Thoracic aorta (tissue), 2 donors: ENCODE measurements at regions not wholly inside any gene's neighbourhood (a gene's known extent, or its start where the extent isn't known, plus 50 kb on each side); places are given as distances from the start of the nearest gene placed in this dataset.

Experiments
- ATAC-seq: fragments of 150-250 bp; one replicate; pipeline ENCODE4 v1.8.0; 2017; ENCODE audit warnings: low read depth; ENCODE audit not compliant: insufficient number of reproducible peaks, low FRiP score
- DNase-seq: peaks from one replicate; pipeline ENCODE4 v3.0.0-alpha.2; 2020; ENCODE audit warnings: low spot score
- H3K27ac ChIP-seq, 2 donors: fragments of 200-600 bp; sonication (generic); 1 replicate in 1 of 2; 2 replicates in 1 of 2; pipeline ENCODE4 v1.5.1; 2016; ENCODE audit warnings: mild to moderate bottlenecking in 2 of 2, moderate library complexity in 2 of 2
- H3K27me3 ChIP-seq: fragments of 200-600 bp; sonication (generic); replicated peaks from 2 replicates; pipeline ENCODE4 v1.6.0; 2016; ENCODE audit warnings: mild to moderate bottlenecking; ENCODE audit not compliant: insufficient read depth
- H3K36me3 ChIP-seq: fragments of 200-600 bp; sonication (generic); one replicate; pipeline ENCODE4 v1.5.1; 2016
- H3K4me1 ChIP-seq, 2 donors: fragments of 200-600 bp; sonication (generic); 1 replicate in 1 of 2; 2 replicates in 1 of 2; pipeline versions ENCODE4 v1.5.1 to v1.6.0; 2016; ENCODE audit warnings: low read depth in 2 of 2, mild to moderate bottlenecking in 1 of 2; ENCODE audit not compliant: control insufficient read depth in 1 of 2
- H3K4me3 ChIP-seq: fragments of 200-600 bp; sonication (generic); 2 replicates; pipeline ENCODE4 v1.5.1; 2016; ENCODE audit warnings: mild to moderate bottlenecking
- H3K9me3 ChIP-seq: fragments of 200-600 bp; sonication (generic); 2 replicates; pipeline ENCODE4 v1.5.1; 2016
- CTCF ChIP-seq: fragments of 200-600 bp; sonication (generic); IDR thresholded peaks from one replicate; pipeline ENCODE4 v1.5.1; 2019; ENCODE audit warnings: antibody characterized with exemption

GRCh38 chr18:60469387-60470100 lies 97.0 kb upstream of the MC4R start:
- DNase-seq (no peak), ATAC-seq (no peak)
- Histone ChIP-seq H3K36me3 (no peaks in the 10 kb centered on the region), H3K4me3 (no peak overlapping the region), H3K27me3 (no peaks in the 10 kb centered on the region), H3K4me1 (no peaks in the 10 kb centered on the region), H3K9me3 (no peaks in the 10 kb centered on the region), H3K27ac (no peak overlapping the region)
- no peak for TF ChIP-seq CTCF

- DNase-seq, result no peak
- H3K4me3 ChIP-seq, result no peak overlapping the region
- H3K9me3 ChIP-seq, result no peaks in the 10 kb centered on the region
- no peaks in the 10 kb centered on the region for H3K4me1 ChIP-seq
- no peak overlapping the region for H3K27ac ChIP-seq
- no peak for ATAC-seq
- TF ChIP-seq CTCF, result no peak
- no peaks in the 10 kb centered on the region for H3K36me3 ChIP-seq
- no peaks in the 10 kb centered on the region for H3K27me3 ChIP-seq
Measured at GRCh38 chr18:60471652-60472051, 99.1 kb upstream of the MC4R start.

GRCh38 chr18:60485201-60485600 lies 112.6 kb upstream of the MC4R start:
- no peak for ATAC-seq
- Histone ChIP-seq H3K27me3 (no peaks in the 10 kb centered on the region), H3K4me1 (no peaks in the 10 kb centered on the region), H3K4me3 (no peak overlapping the region), H3K36me3 (no peaks in the 10 kb centered on the region), H3K9me3 (no peaks in the 10 kb centered on the region), H3K27ac (no peak overlapping the region)
- no peak for TF ChIP-seq CTCF
- no peak for DNase-seq

- TF ChIP-seq CTCF, result no peak
- no peak for ATAC-seq
- Histone ChIP-seq H3K4me1 (no peaks in the 10 kb centered on the region), H3K27ac (no peak overlapping the region), H3K36me3 (no peaks in the 10 kb centered on the region), H3K4me3 (no peak overlapping the region), H3K9me3 (no peaks in the 10 kb centered on the region), H3K27me3 (no peaks in the 10 kb centered on the region)
- no peak for DNase-seq
Measured at GRCh38 chr18:60493066-60493465, 120.5 kb upstream of the MC4R start.

GRCh38 chr18:60499675-60500074 lies 127.1 kb upstream of the MC4R start:
- Histone ChIP-seq H3K4me3 (no peak overlapping the region), H3K4me1 (no peaks in the 10 kb centered on the region), H3K27me3 (no peaks in the 10 kb centered on the region), H3K9me3 (no peaks in the 10 kb centered on the region), H3K36me3 (no peaks in the 10 kb centered on the region), H3K27ac (no peak overlapping the region)
- DNase-seq (no peak), ATAC-seq (no peak)
- no peak for TF ChIP-seq CTCF
